Osteocyte (in vitro differentiated cells): ENCODE measurements at regions not wholly inside any gene's neighbourhood (a gene's known extent, or its start where the extent isn't known, plus 50 kb on each side); places are given as distances from the start of the nearest gene placed in this dataset.

ENCODE experiments used
- DNase-seq: peaks from one replicate; pipeline ENCODE4 v3.0.0; 2021; ENCODE audit warnings: mixed read lengths; ENCODE audit not compliant: unreplicated experiment; ENCODE audit errors: extremely low spot score
- H3K27ac Mint-ChIP-seq: one replicate; pipeline ENCODE4 v1.8.0; 2021; ENCODE audit warnings: mild to moderate bottlenecking, mixed read lengths; ENCODE audit not compliant: unreplicated experiment
- H3K27me3 Mint-ChIP-seq: one replicate; pipeline ENCODE4 v1.8.0; 2021; ENCODE audit warnings: mixed read lengths; ENCODE audit not compliant: unreplicated experiment
- H3K36me3 Mint-ChIP-seq: one replicate; pipeline ENCODE4 v1.8.0; 2021; ENCODE audit warnings: mixed read lengths; ENCODE audit not compliant: unreplicated experiment
- H3K4me1 Mint-ChIP-seq: one replicate; pipeline ENCODE4 v1.8.0; 2021; ENCODE audit warnings: mixed read lengths; ENCODE audit not compliant: unreplicated experiment
- H3K4me3 Mint-ChIP-seq: one replicate; pipeline ENCODE4 v1.8.0; 2021; ENCODE audit warnings: mild to moderate bottlenecking, moderate library complexity, mixed read lengths; ENCODE audit not compliant: unreplicated experiment
- H3K9me3 Mint-ChIP-seq: one replicate; pipeline ENCODE4 v1.8.0; 2021; ENCODE audit warnings: mixed read lengths; ENCODE audit not compliant: unreplicated experiment
- TF ChIP-seq, protein P1 (sequence below): fragments of 200-600 bp; sonication (generic); IDR thresholded peaks from 2 replicates; pipeline ENCODE4 v1.5.0; 2021; ENCODE audit warnings: antibody characterized with exemption, mild to moderate bottlenecking, moderate library complexity

DNA sequence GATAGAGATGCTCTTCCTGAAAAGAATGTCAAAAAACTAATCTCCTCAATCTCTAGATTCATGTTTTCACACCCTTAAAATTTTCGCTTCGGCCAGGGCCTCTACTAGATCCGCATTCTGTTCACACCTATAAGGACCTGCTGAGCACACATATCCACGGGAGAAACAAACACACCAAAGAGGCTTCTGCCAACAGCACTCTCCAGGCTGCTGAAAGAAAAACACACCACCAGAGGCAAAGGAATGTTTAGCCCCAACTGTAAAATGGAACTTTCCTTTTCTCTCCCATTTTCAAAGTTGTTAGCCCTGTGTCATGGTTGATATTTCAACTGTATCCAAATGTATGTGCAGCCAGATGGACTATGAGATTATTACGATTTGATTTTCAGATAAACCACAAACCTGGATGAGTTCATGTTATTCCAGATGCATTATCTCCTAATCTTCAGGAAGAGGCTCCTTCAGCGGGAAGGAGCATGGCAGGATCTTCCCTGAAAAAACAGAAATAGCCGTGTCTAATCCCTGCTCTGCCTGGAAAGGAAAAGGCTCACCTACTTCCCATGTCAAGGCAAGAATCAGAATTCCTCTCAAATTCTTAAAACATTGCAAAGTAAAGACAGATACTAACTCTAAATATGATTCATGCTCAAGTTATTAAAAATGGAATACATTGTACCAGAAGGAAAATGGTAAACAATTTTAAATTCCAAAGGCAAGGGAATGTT is 442.7 kb upstream of the NR2F2 start:
- Mint-ChIP-seq H3K4me3 (peak overlapping the region; percentile 34), H3K36me3 (peaks cover 4% of the 10 kb centered on the region), H3K4me1 (peaks cover 51% of the 10 kb centered on the region), H3K27me3 (no peaks in the 10 kb centered on the region), H3K27ac (peak overlapping the region; percentile 66), H3K9me3 (peaks cover 14% of the 10 kb centered on the region)
- TF ChIP-seq, protein P1, sequence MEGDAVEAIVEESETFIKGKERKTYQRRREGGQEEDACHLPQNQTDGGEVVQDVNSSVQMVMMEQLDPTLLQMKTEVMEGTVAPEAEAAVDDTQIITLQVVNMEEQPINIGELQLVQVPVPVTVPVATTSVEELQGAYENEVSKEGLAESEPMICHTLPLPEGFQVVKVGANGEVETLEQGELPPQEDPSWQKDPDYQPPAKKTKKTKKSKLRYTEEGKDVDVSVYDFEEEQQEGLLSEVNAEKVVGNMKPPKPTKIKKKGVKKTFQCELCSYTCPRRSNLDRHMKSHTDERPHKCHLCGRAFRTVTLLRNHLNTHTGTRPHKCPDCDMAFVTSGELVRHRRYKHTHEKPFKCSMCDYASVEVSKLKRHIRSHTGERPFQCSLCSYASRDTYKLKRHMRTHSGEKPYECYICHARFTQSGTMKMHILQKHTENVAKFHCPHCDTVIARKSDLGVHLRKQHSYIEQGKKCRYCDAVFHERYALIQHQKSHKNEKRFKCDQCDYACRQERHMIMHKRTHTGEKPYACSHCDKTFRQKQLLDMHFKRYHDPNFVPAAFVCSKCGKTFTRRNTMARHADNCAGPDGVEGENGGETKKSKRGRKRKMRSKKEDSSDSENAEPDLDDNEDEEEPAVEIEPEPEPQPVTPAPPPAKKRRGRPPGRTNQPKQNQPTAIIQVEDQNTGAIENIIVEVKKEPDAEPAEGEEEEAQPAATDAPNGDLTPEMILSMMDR, result no peak
- DNase-seq, result no peak

DNA sequence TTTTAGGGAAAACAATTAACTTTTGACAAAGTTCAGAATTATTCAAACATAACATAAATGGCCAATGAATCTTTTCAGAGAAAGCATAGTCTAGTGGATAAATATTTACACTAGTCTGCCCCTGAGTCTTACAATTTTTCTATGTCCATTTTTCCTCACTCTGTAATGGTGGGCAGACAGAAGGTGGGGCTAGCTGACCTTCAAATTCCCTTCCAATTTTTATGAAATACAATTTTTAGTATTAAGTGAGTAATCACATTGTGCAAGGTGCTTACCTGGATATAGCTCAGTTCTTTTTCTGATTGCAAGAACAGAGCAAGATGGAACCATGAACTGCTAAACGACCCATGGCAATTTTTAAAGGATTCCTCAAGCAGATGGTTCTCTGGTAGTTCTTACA is 441.7 kb upstream of the NR2F2 start:
- Mint-ChIP-seq H3K27me3 (no peaks in the 10 kb centered on the region), H3K4me1 (peaks cover 44% of the 10 kb centered on the region), H3K9me3 (peaks cover 14% of the 10 kb centered on the region), H3K4me3 (no peak overlapping the region), H3K36me3 (peaks cover 4% of the 10 kb centered on the region), H3K27ac (no peak overlapping the region)
- DNase-seq, result no peak
- TF ChIP-seq, protein P1, result peak; percentile 25

DNA sequence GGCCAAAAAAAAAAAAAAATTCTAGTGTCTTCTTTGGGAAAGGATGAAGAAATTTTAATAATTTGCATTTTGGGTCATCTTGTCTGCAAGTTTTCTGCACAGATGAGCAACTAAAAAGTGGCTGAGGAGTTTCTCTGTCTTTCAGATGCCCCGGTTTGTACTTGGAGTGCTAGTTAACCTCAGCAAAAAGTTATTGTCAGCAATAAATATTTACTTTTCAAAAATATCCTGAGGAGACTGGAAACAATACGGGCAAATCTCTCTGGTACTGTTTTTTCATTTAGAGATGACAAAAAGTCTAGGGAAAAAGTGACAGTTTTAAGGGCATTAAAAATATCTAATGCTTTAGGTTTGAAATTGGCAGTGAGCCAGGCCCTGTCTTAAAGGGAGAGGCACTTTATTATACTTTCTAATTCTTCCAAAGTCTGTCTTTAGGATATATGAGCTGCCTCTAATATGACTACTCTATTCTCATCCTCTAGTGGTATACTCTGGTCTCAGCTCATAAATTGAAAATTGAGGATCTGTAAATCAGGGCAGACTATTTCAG is 436.0 kb upstream of the NR2F2 start:
- H3K4me1 Mint-ChIP-seq, result peaks cover 38% of the 10 kb centered on the region
- peak overlapping the region; percentile 17 for H3K27ac Mint-ChIP-seq
- TF ChIP-seq, protein P1, result no peak
- H3K4me3 Mint-ChIP-seq, result no peak overlapping the region
- peaks cover 2% of the 10 kb centered on the region for H3K36me3 Mint-ChIP-seq
- H3K9me3 Mint-ChIP-seq, result peaks cover 10% of the 10 kb centered on the region
- H3K27me3 Mint-ChIP-seq, result no peaks in the 10 kb centered on the region
- no peak for DNase-seq

DNA sequence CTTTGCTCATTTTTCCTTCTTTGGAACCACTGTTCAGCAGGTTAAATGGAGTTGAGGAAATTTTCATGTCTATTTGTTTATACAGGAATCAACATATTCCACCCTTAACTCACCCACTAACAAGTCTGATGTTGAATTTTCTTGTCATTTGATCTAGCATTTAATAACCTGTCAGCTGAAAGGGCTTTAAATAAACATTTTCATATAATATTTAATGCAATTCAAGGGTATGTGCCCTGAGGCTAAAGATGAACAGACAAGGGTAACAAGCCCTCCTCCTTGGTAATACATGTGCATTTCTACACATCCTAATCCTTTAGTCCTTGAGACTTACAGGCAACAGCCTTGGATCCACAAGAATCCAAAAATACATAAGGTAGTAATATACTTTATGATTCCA is 435.0 kb upstream of the NR2F2 start:
- Mint-ChIP-seq H3K4me3 (no peak overlapping the region), H3K27me3 (no peaks in the 10 kb centered on the region), H3K9me3 (peaks cover 7% of the 10 kb centered on the region), H3K4me1 (peaks cover 34% of the 10 kb centered on the region), H3K36me3 (peaks cover 2% of the 10 kb centered on the region), H3K27ac (no peak overlapping the region)
- no peak for DNase-seq
- TF ChIP-seq, protein P1, result no peak

DNA sequence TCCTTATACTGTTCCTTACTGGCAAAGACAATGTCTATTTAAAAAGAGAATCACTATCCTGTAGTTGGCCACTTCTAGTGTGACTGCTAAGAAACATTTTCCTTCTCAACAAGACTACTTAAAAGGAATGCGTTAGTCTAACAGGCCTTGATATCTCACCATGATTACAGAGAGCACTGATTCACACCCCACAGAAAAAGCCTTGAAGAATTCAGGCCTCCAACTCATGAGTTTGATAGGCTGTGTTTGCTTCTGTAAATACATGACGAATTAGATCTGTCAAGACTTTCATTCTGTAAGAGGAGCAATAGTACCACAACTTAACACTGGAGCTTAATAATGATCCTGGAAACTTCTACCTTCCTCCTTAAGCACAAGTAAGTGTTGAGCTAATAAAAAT is 432.8 kb upstream of the NR2F2 start:
- H3K4me1 Mint-ChIP-seq, result peaks cover 31% of the 10 kb centered on the region
- H3K36me3 Mint-ChIP-seq, result no peaks in the 10 kb centered on the region
- H3K27ac Mint-ChIP-seq, result no peak overlapping the region
- no peaks in the 10 kb centered on the region for H3K27me3 Mint-ChIP-seq
- H3K4me3 Mint-ChIP-seq, result no peak overlapping the region
- DNase-seq, result no peak
- H3K9me3 Mint-ChIP-seq, result no peaks in the 10 kb centered on the region
- TF ChIP-seq, protein P1, result no peak
